VCaP (cell line): ENCODE measurements at regions not wholly inside any gene's neighbourhood (a gene's known extent, or its start where the extent isn't known, plus 50 kb on each side); places are given as distances from the start of the nearest gene placed in this dataset.

Source experiments
- H3K27ac ChIP-seq: fragments of 450-650 bp; 2 replicates; pipeline ENCODE4 v1.5.1; 2017
- CTCF ChIP-seq: fragments of 450-650 bp; conservative IDR thresholded peaks from 2 replicates; pipeline ENCODE4 v1.5.1; 2017; ENCODE audit warnings: mild to moderate bottlenecking, moderate library complexity

- TF ChIP-seq CTCF = no peak
- no peak overlapping the region for H3K27ac ChIP-seq
Observed at GRCh38 chr14:38103542-38104225, 104.0 kb upstream of the SSTR1 start.

DNA sequence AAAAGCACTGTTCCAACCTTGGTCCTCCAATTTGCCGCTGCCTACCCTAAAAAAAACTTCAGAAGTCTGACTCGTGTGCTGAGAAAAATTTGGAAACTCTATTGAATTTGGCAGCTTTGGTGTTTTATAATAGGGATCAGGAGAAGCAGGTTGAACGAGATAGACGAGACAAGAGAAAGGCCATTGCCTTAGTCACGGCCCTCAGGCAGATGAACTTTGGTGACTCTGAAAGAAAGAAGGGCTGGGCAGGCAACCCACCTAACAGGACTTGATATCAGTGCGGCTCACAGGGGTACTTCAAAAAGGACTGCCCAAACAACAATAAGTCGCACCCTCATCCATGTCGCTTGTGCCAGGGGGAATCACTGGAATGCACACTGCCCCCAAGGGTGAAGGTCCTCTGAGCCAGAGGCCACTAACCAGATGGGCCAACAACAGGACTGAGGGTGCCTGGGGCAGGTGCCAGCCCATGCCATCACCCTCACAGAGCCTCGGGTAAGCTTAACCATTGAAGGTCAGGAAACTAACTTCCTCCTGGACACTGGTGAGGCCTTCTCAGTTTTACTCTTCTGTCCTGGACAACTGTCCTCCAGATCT is 102.5 kb upstream of the SSTR1 start:
- no peak for TF ChIP-seq CTCF
- H3K27ac ChIP-seq = no peak overlapping the region

- H3K27ac ChIP-seq = no peak overlapping the region
- no peak for TF ChIP-seq CTCF
Observed at GRCh38 chr14:38107216-38107631, 100.5 kb upstream of the SSTR1 start.

- no peak overlapping the region for H3K27ac ChIP-seq
- TF ChIP-seq CTCF = no peak
Observed at GRCh38 chr14:38108681-38109080, 99.0 kb upstream of the SSTR1 start.

GRCh38 chr14:38110258-38110657 is 97.4 kb upstream of the SSTR1 start:
- no peak for TF ChIP-seq CTCF
- no peak overlapping the region for H3K27ac ChIP-seq

GRCh38 chr14:38111046-38111445 is 96.7 kb upstream of the SSTR1 start:
- no peak overlapping the region for H3K27ac ChIP-seq

GRCh38 chr14:38113546-38113945 is 94.2 kb upstream of the SSTR1 start:
- TF ChIP-seq CTCF = no peak
- no peak overlapping the region for H3K27ac ChIP-seq

More at GRCh38 chr14:38111046-38111445, 96.7 kb upstream of the SSTR1 start:
- no peak for TF ChIP-seq CTCF
